ENCODE measurements at regions not wholly inside any gene's neighbourhood (a gene's known extent, or its start where the extent isn't known, plus 50 kb on each side); places are given as distances from the start of the nearest gene placed in this dataset.

GRCh38 chr7:136325578-136325977 is 348.4 kb upstream of the MTPN start:
- H3K27ac Mint-ChIP-seq (ENCODE audit: unreplicated experiment), result no peak overlapping the region
- no peak for FAIRE-seq
- no peak overlapping the region for H3K27ac ChIP-seq (ENCODE audit: low read depth, low read length)

GRCh38 chr7:136325027-136325426 is 347.9 kb upstream of the MTPN start:
- Mint-ChIP-seq H3K4me3 (ENCODE audit: unreplicated experiment) (no peak overlapping the region), H3K4me1 (ENCODE audit: low read depth, unreplicated experiment) (peaks cover 3% of the 10 kb centered on the region), H3K9me3 (ENCODE audit: unreplicated experiment) (peaks cover 2% of the 10 kb centered on the region), H3K36me3 (ENCODE audit: low read depth, unreplicated experiment) (no peaks in the 10 kb centered on the region), H3K27ac (ENCODE audit: unreplicated experiment) (no peak overlapping the region), H3K27me3 (ENCODE audit: low read depth, unreplicated experiment) (no peaks in the 10 kb centered on the region)
- Histone ChIP-seq H3K27ac (ENCODE audit: low read depth, low read length) (no peak overlapping the region), H3K9ac (ENCODE audit: low read length) (no peak overlapping the region), H3K4me2 (ENCODE audit: low read length) (no peak overlapping the region), H3K9me3 (ENCODE audit: insufficient read depth, low read depth, low read length) (peaks cover 5% of the 10 kb centered on the region), H2AFZ (ENCODE audit: low read depth, low read length) (no peak overlapping the region), H3K79me2 (ENCODE audit: insufficient read depth, low read length) (no peaks in the 10 kb centered on the region), H3K36me3 (ENCODE audit: insufficient read depth, low read length) (no peaks in the 10 kb centered on the region), H3K4me3 (ENCODE audit: insufficient read depth, low read depth, low read length) (no peak overlapping the region), H4K20me1 (ENCODE audit: insufficient read depth, low read length) (no peaks in the 10 kb centered on the region), H3K27me3 (ENCODE audit: insufficient read depth, low read length) (no peaks in the 10 kb centered on the region), H3K4me1 (ENCODE audit: insufficient read depth, low read length) (no peaks in the 10 kb centered on the region)
- FAIRE-seq, result no peak
- no peak for DNase-seq (ENCODE audit: low read depth)
- TF ChIP-seq CTCF (IDR thresholded peaks at IDR 0.05; ENCODE audit: insufficient read depth, low read depth, low read length), result no peak

More at GRCh38 chr7:136325578-136325977, 348.4 kb upstream of the MTPN start:
- Histone ChIP-seq H3K4me2 (ENCODE audit: low read length) (no peak overlapping the region), H2AFZ (ENCODE audit: low read depth, low read length) (no peak overlapping the region), H3K27me3 (ENCODE audit: insufficient read depth, low read length) (no peaks in the 10 kb centered on the region), H4K20me1 (ENCODE audit: insufficient read depth, low read length) (no peaks in the 10 kb centered on the region), H3K79me2 (ENCODE audit: insufficient read depth, low read length) (no peaks in the 10 kb centered on the region), H3K9me3 (ENCODE audit: insufficient read depth, low read depth, low read length) (peaks cover 3% of the 10 kb centered on the region), H3K9ac (ENCODE audit: low read length) (no peak overlapping the region), H3K36me3 (ENCODE audit: insufficient read depth, low read length) (no peaks in the 10 kb centered on the region), H3K4me3 (ENCODE audit: insufficient read depth, low read depth, low read length) (no peak overlapping the region), H3K4me1 (ENCODE audit: insufficient read depth, low read length) (no peaks in the 10 kb centered on the region)
- Mint-ChIP-seq H3K36me3 (ENCODE audit: low read depth, unreplicated experiment) (no peaks in the 10 kb centered on the region), H3K4me1 (ENCODE audit: low read depth, unreplicated experiment) (peaks cover 3% of the 10 kb centered on the region), H3K4me3 (ENCODE audit: unreplicated experiment) (no peak overlapping the region), H3K27me3 (ENCODE audit: low read depth, unreplicated experiment) (no peaks in the 10 kb centered on the region), H3K9me3 (ENCODE audit: unreplicated experiment) (peaks cover 2% of the 10 kb centered on the region)
- no peak for DNase-seq (ENCODE audit: low read depth)
- TF ChIP-seq EZH2 (IDR thresholded peaks at IDR 0.05; ENCODE audit: insufficient read depth, low read length) (no peak), CTCF (IDR thresholded peaks at IDR 0.05; ENCODE audit: insufficient read depth, low read depth, low read length) (no peak)

GRCh38 chr7:136324073-136324704 is 347.0 kb upstream of the MTPN start:
- Histone ChIP-seq H3K4me3 (ENCODE audit: insufficient read depth, low read depth, low read length) (no peak overlapping the region), H3K9ac (ENCODE audit: low read length) (no peak overlapping the region), H3K9me3 (ENCODE audit: insufficient read depth, low read depth, low read length) (peaks cover 5% of the 10 kb centered on the region), H3K4me2 (ENCODE audit: low read length) (no peak overlapping the region), H3K4me1 (ENCODE audit: insufficient read depth, low read length) (no peaks in the 10 kb centered on the region), H3K27ac (ENCODE audit: low read depth, low read length) (no peak overlapping the region), H4K20me1 (ENCODE audit: insufficient read depth, low read length) (no peaks in the 10 kb centered on the region), H3K36me3 (ENCODE audit: insufficient read depth, low read length) (no peaks in the 10 kb centered on the region), H3K79me2 (ENCODE audit: insufficient read depth, low read length) (no peaks in the 10 kb centered on the region), H2AFZ (ENCODE audit: low read depth, low read length) (no peak overlapping the region), H3K27me3 (ENCODE audit: insufficient read depth, low read length) (no peaks in the 10 kb centered on the region)
- DNase-seq (ENCODE audit: low read depth) (no peak), FAIRE-seq (no peak)
- H3K4me3 Mint-ChIP-seq (ENCODE audit: unreplicated experiment), result no peak overlapping the region
- H3K27ac Mint-ChIP-seq (ENCODE audit: unreplicated experiment), result no peak overlapping the region
- TF ChIP-seq EZH2 (IDR thresholded peaks at IDR 0.05; ENCODE audit: insufficient read depth, low read length) (no peak), CTCF (IDR thresholded peaks at IDR 0.05; ENCODE audit: insufficient read depth, low read depth, low read length) (no peak)
- H3K9me3 Mint-ChIP-seq (ENCODE audit: unreplicated experiment), result peaks cover 2% of the 10 kb centered on the region
- H3K36me3 Mint-ChIP-seq (ENCODE audit: low read depth, unreplicated experiment), result no peaks in the 10 kb centered on the region
- H3K27me3 Mint-ChIP-seq (ENCODE audit: low read depth, unreplicated experiment), result no peaks in the 10 kb centered on the region
- peaks cover 3% of the 10 kb centered on the region for H3K4me1 Mint-ChIP-seq (ENCODE audit: low read depth, unreplicated experiment)
